NB4 (cell line): ENCODE measurements at regions not wholly inside any gene's neighbourhood (a gene's known extent, or its start where the extent isn't known, plus 50 kb on each side); places are given as distances from the start of the nearest gene placed in this dataset.

Source experiments
- CTCF ChIP-seq: IDR thresholded peaks from one replicate; pipeline ENCODE4 v1.5.1; 2012; ENCODE audit warnings: low read depth, low read length
- POLR2A ChIP-seq: IDR thresholded peaks from 2 replicates; pipeline ENCODE4 v1.6.1; 2011; ENCODE audit warnings: mild to moderate bottlenecking; ENCODE audit not compliant: insufficient read length; ENCODE audit errors: extremely low read depth

GRCh38 chr6:122214605-122215318 lies 184.7 kb upstream of the HSF2 start:
- TF ChIP-seq CTCF (no peak), POLR2A (no peak)
